Stomach (tissue), 8 donors: ENCODE measurements at regions not wholly inside any gene's neighbourhood (a gene's known extent, or its start where the extent isn't known, plus 50 kb on each side); places are given as distances from the start of the nearest gene placed in this dataset.

ENCODE experiments used
- DNase-seq, 2 donors: peaks; one replicate each; pipeline versions ENCODE4 v3.0.0 to v3.0.0-alpha.2; 2013 to 2019
- H3K27ac ChIP-seq, 5 donors: fragments of 200-600 bp in 4 of 5; sonication (generic) in 4 of 5; one replicate each; pipeline ENCODE4 v1.5.1; 2013 to 2019; ENCODE audit warnings: mild to moderate bottlenecking in 1 of 5, moderate library complexity in 1 of 5
- H3K27me3 ChIP-seq, 3 donors: fragments of 200-600 bp; sonication (generic); one replicate each; pipeline ENCODE4 v1.5.1; 2017 to 2019; ENCODE audit warnings: mixed run types in 1 of 3
- H3K36me3 ChIP-seq, 4 donors: fragments of 200-600 bp; sonication (generic); 1 replicate in 3 of 4; 2 replicates in 1 of 4; pipeline ENCODE4 v1.5.1; 2016 to 2019
- H3K4me1 ChIP-seq, 4 donors: fragments of 200-600 bp; sonication (generic); one replicate each; pipeline ENCODE4 v1.5.1; 2016 to 2019
- H3K4me3 ChIP-seq, 4 donors: fragments of 200-600 bp; sonication (generic) in 3 of 4; one replicate each; pipeline ENCODE4 v1.5.1; 2016 to 2019; ENCODE audit warnings: mild to moderate bottlenecking in 1 of 4
- H3K9me3 ChIP-seq, 4 donors: fragments of 200-600 bp; sonication (generic); one replicate each; pipeline ENCODE4 v1.5.1; 2016 to 2019
- EP300 ChIP-seq: sonication (generic); formaldehyde crosslinking; IDR thresholded peaks from one replicate; pipeline ENCODE4 v1.6.1; 2017; ENCODE audit warnings: antibody characterized with exemption
- POLR2A ChIP-seq, 4 donors: fragments of 450-650 bp; IDR thresholded peaks; one replicate each; pipeline ENCODE4 v1.6.1; 2016; ENCODE audit warnings: antibody characterized with exemption in 4 of 4, control low read depth in 2 of 4, mild to moderate bottlenecking in 1 of 4, moderate library complexity in 1 of 4
- POLR2AphosphoS5 ChIP-seq, 3 donors: sonication (generic); formaldehyde crosslinking; IDR thresholded peaks; one replicate each; pipeline ENCODE4 v1.6.1; 2016; ENCODE audit warnings: antibody characterized with exemption in 3 of 3
- WGBS, 5 donors: extraction: QIAGEN DNeasy Blood & Tissue Kit in 3 of 5; methylation state at CpG; one replicate each; pipeline versions ENCODE4 v1.1.5 to v1.1.7; 2013 to 2018; 5-methylcytosine and 5-hydroxymethylcytosine counted together
- intact Hi-C: fragments of 100-400 bp; cut with DNase I; formaldehyde crosslinking; loops from one replicate; pipeline ENCODE4 v1.15.1; 2023; ENCODE audit warnings: low total_unique reads
- TF ChIP-seq, protein P1 (sequence below), 7 experiments: fragments of 450-650 bp in 4 of 7; fragments of 200-600 bp in 3 of 7; sonication (generic) in 3 of 7; IDR thresholded peaks; one replicate each; pipeline ENCODE4 v1.5.1; 2016 to 2019; ENCODE audit warnings: antibody characterized with exemption in 7 of 7, control low read depth in 2 of 7, mild to moderate bottlenecking in 1 of 7
- donor health status: healthy with polysubstance abuse.
- donor health status: Bipolar disorder and iron deficiency.
- donor health status: healthy.

GRCh38 chr10:10892290-10892875, 125.3 kb upstream of the CELF2 start:
- peaks cover 0 to 6% (median 0%) of the 10 kb centered on the region in 4 donors for H3K9me3 ChIP-seq
- H3K27ac ChIP-seq = no peak overlapping the region
- no peaks in the 10 kb centered on the region for H3K36me3 ChIP-seq
- H3K4me3 ChIP-seq = no peak overlapping the region
- WGBS, 5 donors = 54 to 68% (median 64%) methylated on average over 3 of the region's 3 CpGs
- no peak for DNase-seq
- H3K4me1 ChIP-seq = no peaks in the 10 kb centered on the region
- no peaks in the 10 kb centered on the region for H3K27me3 ChIP-seq
- TF ChIP-seq EP300 = no peak
- TF ChIP-seq POLR2A (IDR thresholded peaks at IDR 0.05) = no peak
- intact Hi-C loops = no loop called here

GRCh38 chr10:10897400-10897799, 120.3 kb upstream of the CELF2 start:
- TF ChIP-seq, protein P1, sequence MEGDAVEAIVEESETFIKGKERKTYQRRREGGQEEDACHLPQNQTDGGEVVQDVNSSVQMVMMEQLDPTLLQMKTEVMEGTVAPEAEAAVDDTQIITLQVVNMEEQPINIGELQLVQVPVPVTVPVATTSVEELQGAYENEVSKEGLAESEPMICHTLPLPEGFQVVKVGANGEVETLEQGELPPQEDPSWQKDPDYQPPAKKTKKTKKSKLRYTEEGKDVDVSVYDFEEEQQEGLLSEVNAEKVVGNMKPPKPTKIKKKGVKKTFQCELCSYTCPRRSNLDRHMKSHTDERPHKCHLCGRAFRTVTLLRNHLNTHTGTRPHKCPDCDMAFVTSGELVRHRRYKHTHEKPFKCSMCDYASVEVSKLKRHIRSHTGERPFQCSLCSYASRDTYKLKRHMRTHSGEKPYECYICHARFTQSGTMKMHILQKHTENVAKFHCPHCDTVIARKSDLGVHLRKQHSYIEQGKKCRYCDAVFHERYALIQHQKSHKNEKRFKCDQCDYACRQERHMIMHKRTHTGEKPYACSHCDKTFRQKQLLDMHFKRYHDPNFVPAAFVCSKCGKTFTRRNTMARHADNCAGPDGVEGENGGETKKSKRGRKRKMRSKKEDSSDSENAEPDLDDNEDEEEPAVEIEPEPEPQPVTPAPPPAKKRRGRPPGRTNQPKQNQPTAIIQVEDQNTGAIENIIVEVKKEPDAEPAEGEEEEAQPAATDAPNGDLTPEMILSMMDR (IDR thresholded peaks at IDR 0.05) = no peak
- no peak for TF ChIP-seq POLR2AphosphoS5 (IDR thresholded peaks at IDR 0.05)
- TF ChIP-seq POLR2A (IDR thresholded peaks at IDR 0.05) = no peak
- no peak for TF ChIP-seq EP300
- no peak for DNase-seq
- Histone ChIP-seq H3K27me3 (no peaks in the 10 kb centered on the region), H3K4me3 (no peak overlapping the region), H3K4me1 (no peaks in the 10 kb centered on the region), H3K27ac (no peak overlapping the region), H3K9me3 (peaks cover 0 to 6% (median 0%) of the 10 kb centered on the region in 4 donors), H3K36me3 (no peaks in the 10 kb centered on the region)
- 89 to 96% (median 94%) methylated on average over 3 of the region's 3 CpGs for WGBS, 5 donors
- intact Hi-C loops = no loop called here

DNA sequence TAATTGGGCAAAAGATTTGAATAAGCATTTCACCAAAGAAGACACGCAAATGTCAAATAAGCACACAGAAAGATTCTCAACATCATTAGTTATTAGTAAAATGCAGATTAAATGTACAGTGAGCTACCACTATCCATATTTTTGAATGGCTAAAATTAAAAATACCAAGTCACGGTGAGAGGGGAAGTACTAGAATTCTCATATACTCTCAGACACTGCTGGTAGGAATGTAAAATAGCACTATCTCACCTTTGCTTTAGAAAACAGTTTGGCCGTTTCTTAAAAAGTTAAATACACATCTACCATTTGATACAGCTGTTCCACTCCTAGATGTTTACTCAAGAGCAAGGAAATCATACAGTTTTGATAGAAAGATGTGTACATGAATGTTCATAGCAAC, 115.8 kb upstream of the CELF2 start:
- intact Hi-C loops = no loop called here
- 53 to 71% (median 59%) methylated on average over 3 of the region's 3 CpGs for WGBS, 5 donors
- Histone ChIP-seq H3K36me3 (no peaks in the 10 kb centered on the region), H3K27me3 (no peaks in the 10 kb centered on the region), H3K27ac (no peak overlapping the region), H3K4me1 (no peaks in the 10 kb centered on the region), H3K9me3 (no peaks in the 10 kb centered on the region), H3K4me3 (no peak overlapping the region)
- TF ChIP-seq POLR2A (IDR thresholded peaks at IDR 0.05) (no peak), POLR2AphosphoS5 (IDR thresholded peaks at IDR 0.05) (no peak), EP300 (no peak)
- TF ChIP-seq, protein P1 (IDR thresholded peaks at IDR 0.05) = no peak
- DNase-seq = no peak

DNA sequence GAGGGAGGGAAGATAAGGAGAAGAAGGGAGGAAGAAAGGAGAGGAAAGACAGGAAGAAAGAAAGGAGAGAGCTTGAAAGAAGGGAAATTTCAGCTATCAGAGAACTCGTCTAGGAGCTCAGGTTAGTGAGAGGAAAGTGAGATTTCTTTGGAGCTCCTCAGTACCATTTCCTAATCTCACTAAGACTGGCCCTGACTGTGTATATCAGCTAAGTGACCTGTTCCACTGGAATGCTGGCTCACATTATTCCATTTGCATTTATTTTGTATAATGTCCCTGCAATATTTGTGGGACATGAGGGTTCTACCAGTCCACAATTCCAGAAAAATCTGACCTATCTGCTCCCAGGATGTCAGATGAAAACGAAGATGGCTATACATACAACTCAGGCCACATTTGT, 114.7 kb upstream of the CELF2 start:
- Histone ChIP-seq H3K4me1 (no peaks in the 10 kb centered on the region), H3K36me3 (no peaks in the 10 kb centered on the region), H3K27me3 (no peaks in the 10 kb centered on the region), H3K4me3 (no peak overlapping the region), H3K27ac (no peak overlapping the region), H3K9me3 (no peaks in the 10 kb centered on the region)
- TF ChIP-seq POLR2A (IDR thresholded peaks at IDR 0.05) (no peak), POLR2AphosphoS5 (IDR thresholded peaks at IDR 0.05) (no peak), EP300 (no peak)
- TF ChIP-seq, protein P1 (IDR thresholded peaks at IDR 0.05) = no peak
- WGBS, 5 donors = 50 to 83% (median 73%) methylated on average over 2 of the region's 2 CpGs
- no peak for DNase-seq
- intact Hi-C loops = no loop called here

GRCh38 chr10:10903620-10904019, 114.1 kb upstream of the CELF2 start:
- Histone ChIP-seq H3K9me3 (no peaks in the 10 kb centered on the region), H3K27ac (no peak overlapping the region), H3K4me3 (no peak overlapping the region), H3K36me3 (no peaks in the 10 kb centered on the region), H3K4me1 (no peaks in the 10 kb centered on the region), H3K27me3 (no peaks in the 10 kb centered on the region)
- 85 to 94% (median 90%) methylated on average over 1 to 2 of the region's 2 CpGs for WGBS, 5 donors
- TF ChIP-seq, protein P1 (IDR thresholded peaks at IDR 0.05) = no peak
- TF ChIP-seq POLR2A (IDR thresholded peaks at IDR 0.05) (no peak), EP300 (no peak), POLR2AphosphoS5 (IDR thresholded peaks at IDR 0.05) (no peak)
- intact Hi-C loops = no loop called here
- DNase-seq = no peak
